Kidney (tissue), 13 donors: ENCODE measurements at regions not wholly inside any gene's neighbourhood (a gene's known extent, or its start where the extent isn't known, plus 50 kb on each side); places are given as distances from the start of the nearest gene placed in this dataset.

Experiments
- DNase-seq, 5 donors: peaks; one replicate each; pipeline ENCODE4 v3.0.0-alpha.2; 2013 to 2020
- FAIRE-seq: peaks from 2 replicates; lab custom pipeline; 2012; peaks lifted over from hg19 to GRCh38; lab: Jason Lieb, UNC
- H3K27ac ChIP-seq, 2 donors: one replicate each; pipeline ENCODE4 v1.7.0; 2013; ENCODE audit warnings: low read depth in 2 of 2, low read length in 2 of 2, inconsistent platforms in 1 of 2
- H3K27me3 ChIP-seq: one replicate; pipeline ENCODE4 v1.7.1; 2013; ENCODE audit warnings: low read length, inconsistent platforms; ENCODE audit not compliant: control insufficient read depth, insufficient read depth
- H3K36me3 ChIP-seq, 3 donors: one replicate each; pipeline versions ENCODE4 v1.7.0 to v1.7.1; 2013; ENCODE audit warnings: low read length in 3 of 3, control low read depth in 1 of 3, inconsistent platforms in 1 of 3; ENCODE audit not compliant: insufficient read depth in 3 of 3, control insufficient read depth in 2 of 3
- H3K4me1 ChIP-seq, 3 donors: one replicate each; pipeline versions ENCODE4 v1.7.0 to v1.7.1; 2013; ENCODE audit warnings: low read length in 3 of 3, inconsistent platforms in 1 of 3, low read depth in 1 of 3; ENCODE audit not compliant: control insufficient read depth in 2 of 3, insufficient read depth in 2 of 3
- H3K4me3 ChIP-seq, 3 donors: one replicate each; pipeline versions ENCODE4 v1.7.0 to v1.8.1; 2013; ENCODE audit warnings: low read length in 3 of 3, control low read depth in 1 of 3, inconsistent platforms in 1 of 3
- H3K9ac ChIP-seq, 3 donors: one replicate each; pipeline versions ENCODE4 v1.7.0 to v1.7.1; 2013; ENCODE audit warnings: low read length in 3 of 3, control low read depth in 1 of 3, inconsistent platforms in 1 of 3
- H3K9me3 ChIP-seq, 3 donors: one replicate each; pipeline versions ENCODE4 v1.7.0 to v1.7.1; 2013; ENCODE audit warnings: low read length in 3 of 3, control low read depth in 1 of 3, inconsistent platforms in 1 of 3; ENCODE audit not compliant: control insufficient read depth in 2 of 3, insufficient read depth in 1 of 3
- CTCF ChIP-seq: IDR thresholded peaks from 3 replicates; pipeline ENCODE4 v1.5.1; 2012; ENCODE audit warnings: mild to moderate bottlenecking, moderate library complexity, borderline replicate concordance; ENCODE audit not compliant: insufficient read depth; ENCODE audit errors: extremely low read depth
- intact Hi-C: fragments of 100-400 bp; cut with DNase I; formaldehyde crosslinking; loops from one replicate; pipeline ENCODE4 v1.11.1; 2022
- donor health status: control.
- donor health status: control.
- donor health status: control.
- donor health status: control.
- donor health status: control.
- donor health status: DM: yes; HTN: yes; CAD: no.
- donor health status: Normal renal cell carcinoma (clear cell type).

DNA sequence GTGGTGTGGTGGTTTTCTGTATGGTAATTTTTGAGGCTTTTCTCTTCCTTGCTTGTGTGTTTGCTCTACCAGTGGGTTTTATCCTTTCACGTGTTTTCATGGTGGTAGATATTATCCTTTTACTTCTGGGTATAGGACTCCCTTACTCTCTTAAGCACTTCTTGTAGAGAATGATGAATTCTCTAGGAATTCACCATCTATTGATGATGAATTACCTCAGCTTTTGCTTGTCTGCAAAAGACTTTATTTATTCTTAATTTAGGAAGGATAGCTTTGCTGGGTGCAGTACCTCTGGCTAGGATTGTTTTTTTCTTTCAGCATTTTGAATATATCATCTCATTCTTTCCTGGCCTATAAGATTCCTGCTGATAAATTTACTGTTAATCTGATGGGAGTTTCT is 415.3 kb downstream of the PDGFC start:
- H3K36me3 ChIP-seq = no peaks in the 10 kb centered on the region
- TF ChIP-seq CTCF = no peak
- intact Hi-C loops = no loop called here
- no peak for FAIRE-seq
- H3K9ac ChIP-seq = no peak overlapping the region
- no peaks in the 10 kb centered on the region for H3K4me1 ChIP-seq
- H3K4me3 ChIP-seq = no peak overlapping the region
- no peaks in the 10 kb centered on the region for H3K9me3 ChIP-seq
- no peaks in the 10 kb centered on the region for H3K27me3 ChIP-seq
- H3K27ac ChIP-seq = no peak overlapping the region
- DNase-seq = no peak

DNA sequence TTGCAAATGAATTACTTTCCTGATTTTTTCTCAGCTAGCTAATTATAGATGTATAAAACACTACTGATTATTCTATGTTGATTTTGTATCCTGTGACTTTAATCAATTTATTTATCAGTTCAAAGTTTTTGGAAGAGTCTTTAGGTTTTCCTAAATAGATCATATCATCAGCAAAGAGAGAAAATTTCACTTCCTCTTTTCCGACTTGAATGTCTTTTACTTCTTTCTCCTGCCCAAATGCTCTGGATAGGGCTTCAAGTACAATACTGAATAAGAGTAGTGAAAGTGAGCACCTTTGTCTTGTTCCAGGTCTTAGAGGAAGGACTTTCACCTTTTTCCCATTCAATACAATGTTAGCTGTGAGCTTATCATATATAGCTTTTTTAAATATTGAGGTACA is 417.9 kb downstream of the PDGFC start:
- H3K4me1 ChIP-seq = no peaks in the 10 kb centered on the region
- H3K9me3 ChIP-seq = no peaks in the 10 kb centered on the region
- intact Hi-C loops = no loop called here
- no peak for FAIRE-seq
- TF ChIP-seq CTCF = no peak
- no peak for DNase-seq
- no peak overlapping the region for H3K27ac ChIP-seq
- no peak overlapping the region for H3K4me3 ChIP-seq
- H3K9ac ChIP-seq = no peak overlapping the region
- no peaks in the 10 kb centered on the region for H3K27me3 ChIP-seq
- H3K36me3 ChIP-seq = no peaks in the 10 kb centered on the region

DNA sequence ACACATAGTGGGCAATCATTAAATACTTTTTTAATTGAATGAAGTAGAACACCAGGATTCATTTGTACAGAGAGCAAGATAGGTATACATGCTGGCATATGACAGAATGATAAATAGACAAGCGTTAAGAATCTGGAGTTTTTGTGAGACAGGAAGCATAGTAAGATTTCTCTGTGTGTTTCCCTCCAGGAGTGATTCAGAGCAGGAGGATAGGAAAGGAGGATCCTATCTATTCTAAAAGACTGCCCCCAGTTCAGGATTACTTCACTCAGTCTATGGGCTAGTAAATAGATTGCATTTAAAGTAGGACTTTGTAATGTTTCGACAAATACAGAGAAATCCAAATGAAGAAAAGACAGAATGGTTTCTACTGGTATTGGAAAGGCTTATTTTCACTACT is 423.7 kb downstream of the PDGFC start:
- H3K27me3 ChIP-seq = no peaks in the 10 kb centered on the region
- H3K36me3 ChIP-seq = no peaks in the 10 kb centered on the region
- FAIRE-seq = no peak

More for the DNA sequence above, 423.7 kb downstream of the PDGFC start:
- Histone ChIP-seq H3K4me3 (no peak overlapping the region), H3K9me3 (no peaks in the 10 kb centered on the region), H3K9ac (no peak overlapping the region), H3K27ac (no peak overlapping the region), H3K4me1 (no peaks in the 10 kb centered on the region)
- no peak for TF ChIP-seq CTCF
- DNase-seq = no peak
- intact Hi-C loops = no loop called here
